ENCODE measurements at regions not wholly inside any gene's neighbourhood (a gene's known extent, or its start where the extent isn't known, plus 50 kb on each side); places are given as distances from the start of the nearest gene placed in this dataset.

DNA sequence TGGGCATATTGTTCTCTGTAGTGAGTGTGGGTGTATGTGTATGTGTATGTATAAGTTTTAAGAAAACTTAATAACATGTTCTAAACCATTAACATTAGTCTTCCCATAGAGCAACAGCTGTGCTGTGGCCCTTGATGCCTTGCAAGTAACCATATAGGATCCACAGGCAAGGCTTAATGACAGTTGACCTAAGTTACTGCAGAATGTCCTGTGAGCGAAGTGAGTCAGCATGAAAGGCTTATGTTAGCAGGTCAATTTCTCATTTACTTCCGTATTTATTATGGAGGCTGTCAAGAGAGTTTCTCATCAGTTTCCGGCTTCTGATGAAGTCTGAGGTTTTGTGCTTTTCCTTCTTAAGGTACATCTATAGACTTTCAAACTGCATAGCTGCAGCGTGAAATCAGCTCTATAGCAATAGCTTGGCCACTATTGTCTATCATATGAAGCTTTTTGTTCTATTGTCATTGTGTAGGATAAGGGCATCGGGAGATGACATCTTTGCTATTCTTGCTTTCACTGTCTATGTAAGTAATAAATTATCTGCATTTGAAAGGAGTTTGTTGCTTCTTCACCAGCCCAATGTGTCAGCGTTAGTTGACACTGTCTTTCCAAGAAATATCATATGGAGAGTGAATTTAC lies 1153.4 kb upstream of the AGA start (continued):
- TF ChIP-seq SREBF1 (IDR thresholded peaks at IDR 0.05; ENCODE audit: low read length) (no peak), NRF1 (conservative IDR thresholded peaks at IDR 0.05; ENCODE audit: low read depth, low read length) (no peak)

DNA sequence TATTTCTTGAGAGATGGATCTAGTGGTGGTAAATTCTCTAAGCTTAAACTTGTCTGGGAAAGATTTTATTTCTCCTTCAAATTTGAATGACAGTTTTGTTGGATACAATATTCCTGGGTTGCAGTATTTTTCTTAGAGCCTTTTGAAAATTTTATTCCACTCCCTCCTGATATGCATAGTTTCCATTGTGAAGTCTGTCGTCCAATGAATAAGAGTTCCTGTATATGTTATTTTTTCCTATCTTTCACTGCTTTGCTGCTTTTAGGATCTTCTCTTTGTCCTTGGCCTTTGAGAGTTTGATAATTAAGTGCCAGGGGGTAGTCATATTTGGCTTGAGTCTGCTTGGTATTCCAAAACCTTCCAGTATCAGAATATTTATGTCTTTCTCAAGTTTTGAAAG lies 1156.4 kb upstream of the AGA start:
- SMC1A ChIA-PET (ENCODE audit: uncharacterized antibody, unreplicated experiment), result no interaction called here
- Histone ChIP-seq H3K4me3 (no peak overlapping the region), H3K9ac (ENCODE audit: control insufficient read depth, insufficient read depth, low read length) (no peak overlapping the region), H3K79me2 (ENCODE audit: control insufficient read depth, insufficient read depth, low read length) (no peaks in the 10 kb centered on the region), H3K27ac (ENCODE audit: control insufficient read depth, insufficient read depth) (no peak overlapping the region), H2AFZ (ENCODE audit: control insufficient read depth, low read depth, low read length) (no peak overlapping the region), H3K4me2 (ENCODE audit: control insufficient read depth, insufficient read depth) (no peak overlapping the region), H4K20me1 (ENCODE audit: control insufficient read depth, insufficient read depth) (no peaks in the 10 kb centered on the region), H3K27me3 (replicated peaks in 1 of 2; ENCODE audit: control insufficient read depth in 2 of 2, insufficient read depth in 2 of 2, low read length in 1 of 2) (no peaks in the 10 kb centered on the region), H3K9me3 (replicated peaks; ENCODE audit: control insufficient read depth, insufficient read depth, low read length) (no peaks in the 10 kb centered on the region), H3K4me1 (ENCODE audit: control insufficient read depth, insufficient read depth, low read length) (no peaks in the 10 kb centered on the region), H3K36me3 (ENCODE audit: control insufficient read depth in 2 of 2, insufficient read depth in 2 of 2, low read length in 1 of 2) (no peaks in the 10 kb centered on the region)
- CTCF ChIA-PET, result interaction anchor here (0.7 to 1.4 kb wide), 2 partner anchors 38 to 709 kb away, joined by 3 to 6 read pairs; no protein-coding TSS in a partner anchor
- no peak for DNase-seq (ENCODE audit: low read depth, low spot score)
- 0% methylated on average over 1 of the region's 1 CpG for WGBS (ENCODE audit: insufficient coverage, insufficient replicate concordance, low lambda C conversion rate, missing lambda C conversion rate)
- RAD21 ChIA-PET (ENCODE audit: unreplicated experiment), result interaction anchor here (0.7 kb wide), 1 partner anchor 709 kb away, joined by 4 read pairs; no protein-coding TSS in a partner anchor
- FAIRE-seq, result no peak
- intact Hi-C loops (cut with micrococcal nuclease; ENCODE audit: unreplicated experiment) (no loop called here), in situ Hi-C loops (cut with MboI) (no loop called here)
- no peak for TF ChIP-seq NR2C1 (IDR thresholded peaks at IDR 0.05)
- no peak for TF ChIP-seq NR2F1 (conservative IDR thresholded peaks at IDR 0.05)
- TF ChIP-seq, protein P1, sequence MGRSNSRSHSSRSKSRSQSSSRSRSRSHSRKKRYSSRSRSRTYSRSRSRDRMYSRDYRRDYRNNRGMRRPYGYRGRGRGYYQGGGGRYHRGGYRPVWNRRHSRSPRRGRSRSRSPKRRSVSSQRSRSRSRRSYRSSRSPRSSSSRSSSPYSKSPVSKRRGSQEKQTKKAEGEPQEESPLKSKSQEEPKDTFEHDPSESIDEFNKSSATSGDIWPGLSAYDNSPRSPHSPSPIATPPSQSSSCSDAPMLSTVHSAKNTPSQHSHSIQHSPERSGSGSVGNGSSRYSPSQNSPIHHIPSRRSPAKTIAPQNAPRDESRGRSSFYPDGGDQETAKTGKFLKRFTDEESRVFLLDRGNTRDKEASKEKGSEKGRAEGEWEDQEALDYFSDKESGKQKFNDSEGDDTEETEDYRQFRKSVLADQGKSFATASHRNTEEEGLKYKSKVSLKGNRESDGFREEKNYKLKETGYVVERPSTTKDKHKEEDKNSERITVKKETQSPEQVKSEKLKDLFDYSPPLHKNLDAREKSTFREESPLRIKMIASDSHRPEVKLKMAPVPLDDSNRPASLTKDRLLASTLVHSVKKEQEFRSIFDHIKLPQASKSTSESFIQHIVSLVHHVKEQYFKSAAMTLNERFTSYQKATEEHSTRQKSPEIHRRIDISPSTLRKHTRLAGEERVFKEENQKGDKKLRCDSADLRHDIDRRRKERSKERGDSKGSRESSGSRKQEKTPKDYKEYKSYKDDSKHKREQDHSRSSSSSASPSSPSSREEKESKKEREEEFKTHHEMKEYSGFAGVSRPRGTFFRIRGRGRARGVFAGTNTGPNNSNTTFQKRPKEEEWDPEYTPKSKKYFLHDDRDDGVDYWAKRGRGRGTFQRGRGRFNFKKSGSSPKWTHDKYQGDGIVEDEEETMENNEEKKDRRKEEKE (IDR thresholded peaks at IDR 0.05), result no peak
- no peak for TF ChIP-seq KDM1A (IDR thresholded peaks at IDR 0.05; ENCODE audit: borderline replicate concordance)
- POLR2A ChIA-PET, result no interaction called here
- no TSS peak for BruUV-seq (replicated peaks)
- no peak for ATAC-seq

All from GM12878 (cell line).